H1 (cell line): ENCODE measurements at regions not wholly inside any gene's neighbourhood (a gene's known extent, or its start where the extent isn't known, plus 50 kb on each side); places are given as distances from the start of the nearest gene placed in this dataset.

Experiments used
- CTCF ChIA-PET: fragments of 300-600 bp; sonication (Branson Sonifier 250); formaldehyde crosslinking; loops from one replicate; lab custom pipeline; 2021; ENCODE audit not compliant: partially characterized antibody; lab: Charles Lee
- POLR2A ChIA-PET: fragments of 300-600 bp; sonication (Branson Sonifier 250); formaldehyde crosslinking; loops from one replicate; lab custom pipeline; 2021; ENCODE audit warnings: inconsistent platforms; ENCODE audit not compliant: partially characterized antibody; lab: Charles Lee
- DNase-seq, 2 experiments: peaks; one replicate each; pipeline versions ENCODE4 v3.0.0 to v3.0.0-alpha.2; 2010 to 2022; ENCODE audit warnings: low spot score in 2 of 2, low read depth in 1 of 2, mixed read lengths in 1 of 2
- FAIRE-seq: peaks from 2 replicates; lab custom pipeline; 2011; peaks lifted over from hg19 to GRCh38; lab: Jason Lieb, UNC
- H2AFZ ChIP-seq: 2 replicates; pipeline ENCODE4 v1.8.1; 2012; ENCODE audit warnings: low read length, inconsistent platforms
- H2AK5ac ChIP-seq: 2 replicates; pipeline ENCODE4 v1.6.1; 2013; ENCODE audit warnings: low read depth, low read length
- H2BK120ac ChIP-seq: replicated peaks from 2 replicates; pipeline ENCODE3; 2013; ENCODE audit warnings: low read depth, low read length, inconsistent platforms
- H2BK12ac ChIP-seq: 2 replicates; pipeline ENCODE4 v1.6.1; 2013; ENCODE audit warnings: low read depth, low read length
- H2BK15ac ChIP-seq: 2 replicates; pipeline ENCODE4 v1.6.1; 2013; ENCODE audit warnings: low read length
- H2BK20ac ChIP-seq: 2 replicates; pipeline ENCODE4 v1.6.1; 2013; ENCODE audit warnings: low read length
- H2BK5ac ChIP-seq: 2 replicates; pipeline ENCODE4 v1.6.1; 2013; ENCODE audit warnings: low read depth, low read length
- H3K14ac ChIP-seq: 2 replicates; pipeline ENCODE4 v1.6.1; 2013; ENCODE audit warnings: inconsistent platforms; ENCODE audit not compliant: insufficient read length
- H3K18ac ChIP-seq: 2 replicates; pipeline ENCODE4 v1.6.1; 2013; ENCODE audit warnings: low read length; ENCODE audit errors: extremely low read depth
- H3K23ac ChIP-seq: 2 replicates; pipeline ENCODE4 v1.6.1; 2013; ENCODE audit warnings: inconsistent platforms; ENCODE audit not compliant: insufficient read length
- H3K23me2 ChIP-seq: 2 replicates; pipeline ENCODE4 v1.6.1; 2013; ENCODE audit warnings: low read depth, low read length
- H3K27ac ChIP-seq: 2 replicates; pipeline ENCODE4 v1.6.1; 2011; ENCODE audit warnings: low read depth, low read length, inconsistent platforms
- H3K27me3 ChIP-seq, 4 experiments: replicated peaks in 1 of 4; 1 replicate in 1 of 4; 2 replicates in 3 of 4; pipeline versions ENCODE4 v1.6.1 to v1.8.1; 2011 to 2013; ENCODE audit warnings: low read length in 3 of 4, mild to moderate bottlenecking in 3 of 4, inconsistent platforms in 2 of 4, mixed read lengths in 2 of 4, moderate library complexity in 1 of 4; ENCODE audit not compliant: control insufficient read depth in 3 of 4, insufficient read depth in 3 of 4; ENCODE audit errors: extremely low read depth in 1 of 4
- H3K36me3 ChIP-seq, 4 experiments: 2 replicates each; pipeline versions ENCODE4 v1.6.1 to v1.8.1; 2011 to 2013; ENCODE audit warnings: mild to moderate bottlenecking in 4 of 4, low read length in 3 of 4, moderate library complexity in 2 of 4, control low read depth in 1 of 4, inconsistent platforms in 1 of 4; ENCODE audit not compliant: insufficient read depth in 4 of 4, control insufficient read depth in 2 of 4
- H3K4ac ChIP-seq: replicated peaks from 2 replicates; pipeline ENCODE3; 2013; ENCODE audit warnings: low read length, low read depth, mixed read lengths, inconsistent platforms; ENCODE audit not compliant: insufficient read length
- H3K4me1 ChIP-seq, 4 experiments: replicated peaks in 1 of 4; 1 replicate in 1 of 4; 2 replicates in 3 of 4; pipeline versions ENCODE4 v1.6.1 to v1.8.1; 2011 to 2013; ENCODE audit warnings: low read length in 3 of 4, inconsistent platforms in 2 of 4, mixed read lengths in 1 of 4; ENCODE audit not compliant: insufficient read depth in 4 of 4, control insufficient read depth in 3 of 4
- H3K4me2 ChIP-seq, 2 experiments: 2 replicates each; pipeline versions ENCODE4 v1.6.1 to v1.8.1; 2011 to 2013; ENCODE audit warnings: low read depth in 2 of 2, low read length in 2 of 2, control low read depth in 1 of 2, inconsistent platforms in 1 of 2, mild to moderate bottlenecking in 1 of 2; ENCODE audit not compliant: insufficient read depth in 1 of 2
- H3K4me3 ChIP-seq, 4 experiments: fragments of 200-600, 300-600 bp in 1 of 4; sonication (generic), shearing (Covaris generic), sonication (Bioruptor Twin) in 1 of 4; 2 replicates each; pipeline versions ENCODE4 v1.5.1 to v1.8.1; 2011 to 2016; ENCODE audit warnings: low read length in 4 of 4, low read depth in 3 of 4, control low read depth in 2 of 4, inconsistent platforms in 2 of 4, mild to moderate bottlenecking in 2 of 4, mixed read lengths in 1 of 4, moderate library complexity in 1 of 4; ENCODE audit not compliant: insufficient read depth in 2 of 4; ENCODE audit errors: extremely low read depth in 1 of 4
- H3K56ac ChIP-seq: replicated peaks from 2 replicates; pipeline ENCODE3; 2013; ENCODE audit warnings: low read depth, mild to moderate bottlenecking, mixed read lengths, low read length, inconsistent platforms; ENCODE audit not compliant: insufficient read length
- H3K79me1 ChIP-seq: 2 replicates; pipeline ENCODE4 v1.6.1; 2013; ENCODE audit warnings: low read depth, low read length, control low read depth
- H3K79me2 ChIP-seq, 2 experiments: 2 replicates each; pipeline versions ENCODE4 v1.6.1 to v1.8.1; 2012 to 2013; ENCODE audit warnings: low read length in 2 of 2, mild to moderate bottlenecking in 2 of 2, inconsistent platforms in 1 of 2; ENCODE audit not compliant: insufficient read depth in 2 of 2, control insufficient read depth in 1 of 2
- H3K9ac ChIP-seq, 4 experiments: replicated peaks in 1 of 4; 1 replicate in 1 of 4; 2 replicates in 3 of 4; pipeline versions ENCODE4 v1.6.1 to v1.8.1; 2011 to 2013; ENCODE audit warnings: low read depth in 3 of 4, low read length in 3 of 4, control low read depth in 2 of 4, mild to moderate bottlenecking in 2 of 4, moderate library complexity in 2 of 4, inconsistent platforms in 1 of 4; ENCODE audit errors: extremely low read depth in 1 of 4
- H3K9me3 ChIP-seq, 2 experiments: 2 replicates each; pipeline versions ENCODE4 v1.6.1 to v1.8.1; 2012 to 2013; ENCODE audit warnings: mild to moderate bottlenecking in 2 of 2, moderate library complexity in 2 of 2, control low read depth in 1 of 2, inconsistent platforms in 1 of 2, low read depth in 1 of 2, low read length in 1 of 2, mixed read lengths in 1 of 2; ENCODE audit not compliant: insufficient read depth in 2 of 2
- H4K20me1 ChIP-seq, 2 experiments: replicated peaks in 1 of 2; 2 replicates each; pipeline versions ENCODE3 to v1.8.1; 2011 to 2013; ENCODE audit warnings: inconsistent platforms in 2 of 2, low read length in 2 of 2, mild to moderate bottlenecking in 1 of 2; ENCODE audit not compliant: insufficient read depth in 2 of 2, control insufficient read depth in 1 of 2
- H4K5ac ChIP-seq: 2 replicates; pipeline ENCODE4 v1.6.1; 2013; ENCODE audit warnings: low read length, low read depth, mixed read lengths, inconsistent platforms; ENCODE audit not compliant: insufficient read length
- H4K8ac ChIP-seq: 2 replicates; pipeline ENCODE4 v1.8.0; 2013; ENCODE audit warnings: mild to moderate bottlenecking, moderate library complexity, low read length, inconsistent platforms; ENCODE audit not compliant: insufficient read depth; ENCODE audit errors: extremely low read depth
- H4K91ac ChIP-seq: replicated peaks from 2 replicates; pipeline ENCODE3; 2013; ENCODE audit warnings: low read length, mixed read lengths, inconsistent platforms; ENCODE audit not compliant: insufficient read length
- RAD21 ChIP-seq, 2 experiments: IDR thresholded peaks in 1 of 2; conservative IDR thresholded peaks in 1 of 2; 2 replicates each; pipeline ENCODE4 v1.6.1; 2011; ENCODE audit warnings: low read depth in 2 of 2, low read length in 2 of 2, improper control_type of control experiment in 1 of 2, inconsistent platforms in 1 of 2, mild to moderate bottlenecking in 1 of 2, moderate library complexity in 1 of 2
- SP4 ChIP-seq: IDR thresholded peaks from 2 replicates; pipeline ENCODE4 v1.6.1; 2012; ENCODE audit warnings: low read length, inconsistent platforms
- USF2 ChIP-seq: IDR thresholded peaks from 2 replicates; pipeline ENCODE4 v1.6.1; 2011; ENCODE audit warnings: low read length, improper control_type of control experiment
- WGBS, 2 experiments: shearing (Covaris generic) in 1 of 2; methylation state at CpG; one replicate each; pipeline versions ENCODE4 v1.1.6 to v1.1.7; 2013 to 2015; ENCODE audit warnings: low lambda C conversion rate in 2 of 2, mixed read lengths in 2 of 2, inconsistent platforms in 1 of 2, low coverage in 1 of 2, missing lambda C conversion rate in 1 of 2; ENCODE audit not compliant: insufficient replicate concordance in 2 of 2, insufficient coverage in 1 of 2, insufficient read length in 1 of 2; ENCODE audit errors: extremely low coverage in 1 of 2, missing lambda C conversion rate in 1 of 2; 5-methylcytosine and 5-hydroxymethylcytosine counted together
- TF ChIP-seq, protein P1 (sequence below), 3 experiments: IDR thresholded peaks; 1 replicate in 2 of 3; 2 replicates in 1 of 3; pipeline versions ENCODE4 v1.5.1 to v1.6.1; 2011; ENCODE audit warnings: low read length in 3 of 3, mild to moderate bottlenecking in 3 of 3, inconsistent platforms in 2 of 3, low read depth in 1 of 3, moderate library complexity in 1 of 3; ENCODE audit not compliant: insufficient read depth in 1 of 3; ENCODE audit errors: control extremely low read depth in 1 of 3

DNA sequence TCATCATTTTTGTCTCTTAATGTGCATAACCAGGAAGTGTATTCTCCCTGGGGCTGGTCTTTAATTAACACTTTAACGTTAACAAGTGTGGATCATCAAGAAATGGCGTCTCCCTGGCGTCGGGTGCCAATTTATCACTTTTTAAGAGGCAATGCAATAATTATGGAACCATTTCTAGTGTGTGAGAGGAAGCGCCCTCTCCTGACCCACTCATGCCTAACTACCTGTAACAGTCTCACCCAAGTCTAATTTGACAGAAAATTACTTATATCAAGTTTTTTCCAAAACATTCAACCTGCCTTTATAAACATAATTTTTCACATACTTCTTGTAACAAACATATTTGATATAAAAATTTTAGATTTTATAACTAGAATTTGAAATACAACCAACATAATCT, 905.3 kb upstream of the MDGA2 start:
- H4K91ac ChIP-seq = no peak overlapping the region
- H3K18ac ChIP-seq = no peak overlapping the region
- peaks cover under 1 to 2% of the 10 kb centered on the region in 2 experiments; a peak in 1 of 4 replicates for H3K9me3 ChIP-seq
- peaks cover 0 to 3% (median 1%) of the 10 kb centered on the region in 4 experiments; a peak in 4 of 7 replicates for H3K4me1 ChIP-seq
- no peak overlapping the region for H2BK15ac ChIP-seq
- H3K79me1 ChIP-seq = no peaks in the 10 kb centered on the region
- no peak overlapping the region for H2BK120ac ChIP-seq
- no peak overlapping the region for H3K27ac ChIP-seq
- H4K8ac ChIP-seq = no peak overlapping the region
- no peak overlapping the region for H3K14ac ChIP-seq
- no peak overlapping the region for H3K23ac ChIP-seq
- H2BK5ac ChIP-seq = no peak overlapping the region
- H3K27me3 ChIP-seq = no peaks in the 10 kb centered on the region
- POLR2A ChIA-PET = no interaction called here
- H3K4me2 ChIP-seq = no peak overlapping the region
- TF ChIP-seq, protein P1, sequence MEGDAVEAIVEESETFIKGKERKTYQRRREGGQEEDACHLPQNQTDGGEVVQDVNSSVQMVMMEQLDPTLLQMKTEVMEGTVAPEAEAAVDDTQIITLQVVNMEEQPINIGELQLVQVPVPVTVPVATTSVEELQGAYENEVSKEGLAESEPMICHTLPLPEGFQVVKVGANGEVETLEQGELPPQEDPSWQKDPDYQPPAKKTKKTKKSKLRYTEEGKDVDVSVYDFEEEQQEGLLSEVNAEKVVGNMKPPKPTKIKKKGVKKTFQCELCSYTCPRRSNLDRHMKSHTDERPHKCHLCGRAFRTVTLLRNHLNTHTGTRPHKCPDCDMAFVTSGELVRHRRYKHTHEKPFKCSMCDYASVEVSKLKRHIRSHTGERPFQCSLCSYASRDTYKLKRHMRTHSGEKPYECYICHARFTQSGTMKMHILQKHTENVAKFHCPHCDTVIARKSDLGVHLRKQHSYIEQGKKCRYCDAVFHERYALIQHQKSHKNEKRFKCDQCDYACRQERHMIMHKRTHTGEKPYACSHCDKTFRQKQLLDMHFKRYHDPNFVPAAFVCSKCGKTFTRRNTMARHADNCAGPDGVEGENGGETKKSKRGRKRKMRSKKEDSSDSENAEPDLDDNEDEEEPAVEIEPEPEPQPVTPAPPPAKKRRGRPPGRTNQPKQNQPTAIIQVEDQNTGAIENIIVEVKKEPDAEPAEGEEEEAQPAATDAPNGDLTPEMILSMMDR (IDR thresholded peaks at IDR 0.05; ENCODE audit: control extremely low read depth in 1 of 3, insufficient read depth in 1 of 3, low read depth in 1 of 3, low read length in 3 of 3) = peak in 2 of 3 experiments; percentile 24 to 26; a peak in 2 of 4 replicates
- TF ChIP-seq USF2 = no peak
- peak; percentile 23 to 55 for TF ChIP-seq RAD21 (IDR thresholded peaks at IDR 0.05 in 1 of 2, conservative IDR thresholded peaks at IDR 0.05 in 1 of 2; ENCODE audit: low read depth in 2 of 2, low read length in 2 of 2)
- no peak for TF ChIP-seq SP4
- TF ChIP-seq, all 59 proteins: peak for 2
- Histone ChIP-seq H4K5ac (no peak overlapping the region), H3K9ac (no peak overlapping the region), H2BK20ac (no peak overlapping the region), H3K4ac (no peak overlapping the region), H3K23me2 (no peaks in the 10 kb centered on the region), H3K4me3 (no peak overlapping the region), H2AK5ac (no peak overlapping the region), H2AFZ (0 out of 2 replicates have a peak overlapping the region, but pooled peaks have one; percentile 2), H2BK12ac (no peak overlapping the region), H3K79me2 (no peaks in the 10 kb centered on the region), H3K36me3 (no peaks in the 10 kb centered on the region), H3K56ac (no peak overlapping the region), H4K20me1 (no peaks in the 10 kb centered on the region)
- DNase-seq (no peak), FAIRE-seq (no peak)
- WGBS, 2 experiments = 81% methylated on average over 5 of the region's 5 CpGs; no CpG with 5 or more reads in 1 of the 2 experiments
- CTCF ChIA-PET = no interaction called here
